ENCODE measurements at regions not wholly inside any gene's neighbourhood (a gene's known extent, or its start where the extent isn't known, plus 50 kb on each side); places are given as distances from the start of the nearest gene placed in this dataset.

DNA sequence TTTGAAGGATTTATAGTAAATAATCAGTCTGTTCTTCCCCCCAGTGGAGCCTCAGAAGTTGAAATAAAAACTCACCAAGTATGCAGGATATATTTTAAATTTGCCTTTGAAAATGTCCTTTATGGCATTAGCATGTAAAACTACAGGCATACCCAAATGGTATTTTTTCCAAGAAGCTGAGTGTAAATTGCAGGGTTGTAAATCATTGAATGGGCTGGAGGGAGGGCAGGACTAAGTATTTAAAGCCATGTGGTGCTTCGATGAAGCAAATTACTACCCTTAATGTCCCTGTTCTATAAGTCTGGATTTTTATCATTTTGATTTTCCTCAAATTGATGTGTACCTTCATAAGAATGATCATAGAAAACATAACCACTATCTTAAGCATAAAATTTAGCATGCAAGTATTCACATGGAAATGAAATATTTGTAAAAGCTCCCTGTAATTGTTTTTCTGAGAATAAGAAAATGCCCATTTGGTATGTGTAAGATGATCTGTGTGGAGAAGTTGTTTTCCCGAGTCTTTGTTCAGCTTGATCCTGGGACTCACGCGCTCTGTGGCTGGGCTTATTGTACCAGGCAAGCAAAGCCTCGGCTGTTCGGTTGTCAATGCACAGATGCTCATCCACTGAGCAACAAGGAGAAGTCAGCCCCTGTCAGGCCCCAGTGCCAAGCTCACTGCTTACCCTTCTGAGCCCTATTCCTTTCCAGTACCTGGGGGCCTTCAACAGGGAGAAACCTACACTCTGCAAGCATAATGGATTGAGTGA lies 66.7 kb downstream of the CD164 start:
- no peak for DNase-seq (ENCODE audit: low read depth in 2 of 2, low spot score in 1 of 2)

- DNase-seq (ENCODE audit: low read depth in 2 of 2, low spot score in 1 of 2): no peak
Measured at GRCh38 chr6:109314313-109314712, 68.0 kb downstream of the CD164 start.

- no peak for DNase-seq (ENCODE audit: low read depth in 2 of 2, low spot score in 1 of 2)
Measured at GRCh38 chr6:109313139-109313538, 69.1 kb downstream of the CD164 start.

GRCh38 chr6:109311471-109311870 lies 70.8 kb downstream of the CD164 start:
- DNase-seq (ENCODE audit: low read depth in 2 of 2, low spot score in 1 of 2): no peak

DNA sequence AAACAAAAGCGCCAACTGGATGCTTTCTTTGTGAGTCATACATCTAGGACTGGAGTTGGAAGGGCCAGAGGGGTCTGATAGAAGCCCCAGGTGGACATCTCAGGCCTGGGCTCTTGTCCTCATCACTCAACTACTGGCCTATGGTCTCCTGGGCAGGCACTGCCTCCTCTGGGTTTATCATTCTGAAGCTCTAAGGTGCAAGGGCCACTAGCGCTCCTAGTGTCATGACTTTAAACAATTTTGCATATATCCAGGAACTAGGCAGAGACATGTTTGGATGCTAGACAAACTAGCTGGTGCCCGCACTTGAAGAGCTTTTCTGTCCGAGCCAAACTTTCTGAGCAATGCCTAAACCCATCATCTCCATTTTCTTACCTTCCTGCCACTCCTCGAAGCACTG lies 72.3 kb downstream of the CD164 start:
- no peak for DNase-seq (ENCODE audit: low read depth in 2 of 2, low spot score in 1 of 2)

- peak in 1 of 2 donors; percentile 3 for DNase-seq (ENCODE audit: low read depth in 2 of 2, low spot score in 1 of 2)
Measured at GRCh38 chr6:109308018-109308492, 74.2 kb downstream of the CD164 start.

GRCh38 chr6:109306733-109307132 lies 75.5 kb downstream of the CD164 start:
- DNase-seq (ENCODE audit: low read depth in 2 of 2, low spot score in 1 of 2): no peak

DNA sequence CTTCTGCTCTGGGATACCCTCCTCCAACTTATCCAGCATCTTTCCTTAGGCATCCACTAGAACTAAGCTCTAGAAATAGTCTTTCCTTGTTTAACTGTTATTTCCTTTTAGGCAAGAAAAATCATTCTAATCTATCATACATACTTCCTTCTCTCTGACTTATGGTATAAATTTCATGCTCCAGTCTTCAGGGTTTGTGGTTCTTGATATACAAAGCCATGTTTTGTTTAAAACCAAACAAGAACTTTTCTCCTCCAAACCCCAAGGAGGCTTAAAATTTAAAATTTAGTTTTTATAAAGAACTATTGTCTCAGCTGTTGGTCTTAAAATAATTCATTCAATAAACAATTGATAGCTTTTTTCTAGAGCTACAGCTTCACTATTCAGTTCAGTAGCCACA lies 77.2 kb downstream of the CD164 start:
- DNase-seq (ENCODE audit: low read depth in 2 of 2, low spot score in 1 of 2): no peak

DNA sequence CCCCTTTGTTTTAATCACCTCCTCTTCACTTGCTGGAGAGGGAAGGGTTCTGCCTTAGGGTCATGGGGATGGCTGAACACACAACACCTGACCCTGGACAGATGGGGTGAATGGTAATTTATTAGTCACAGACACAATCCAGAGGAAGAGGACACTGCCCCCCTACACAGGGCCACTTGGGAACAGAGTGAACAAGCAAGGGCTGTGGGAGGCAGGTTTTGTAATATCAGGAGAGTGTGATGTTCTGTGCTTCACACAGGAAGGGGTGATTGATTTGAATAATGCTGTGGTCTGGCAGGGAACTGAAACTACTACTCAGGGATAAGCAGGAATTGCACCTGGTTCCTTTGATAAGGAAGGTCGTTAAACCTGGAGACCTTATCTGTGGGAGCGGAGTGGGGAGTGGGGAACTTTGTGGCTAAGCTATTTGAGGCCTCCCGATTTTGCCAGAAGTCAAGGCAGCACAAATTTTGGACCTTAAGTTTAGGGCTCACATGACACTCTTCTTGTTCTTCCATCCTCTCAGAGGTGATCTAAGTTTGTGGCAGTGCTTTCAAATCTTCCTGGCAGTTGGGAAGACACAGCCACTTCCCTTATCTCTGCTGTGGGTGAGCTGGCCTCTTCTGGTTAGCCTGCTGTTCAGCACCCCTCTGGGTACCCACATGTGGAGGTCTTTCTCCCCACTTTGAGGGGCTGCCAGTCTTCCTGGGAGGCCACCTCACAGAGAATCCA lies 77.8 kb downstream of the CD164 start:
- DNase-seq (ENCODE audit: low read depth in 2 of 2, low spot score in 1 of 2): no peak

GRCh38 chr6:109303640-109304283 lies 78.5 kb downstream of the CD164 start:
- no peak for DNase-seq (ENCODE audit: low read depth in 2 of 2, low spot score in 1 of 2)

DNA sequence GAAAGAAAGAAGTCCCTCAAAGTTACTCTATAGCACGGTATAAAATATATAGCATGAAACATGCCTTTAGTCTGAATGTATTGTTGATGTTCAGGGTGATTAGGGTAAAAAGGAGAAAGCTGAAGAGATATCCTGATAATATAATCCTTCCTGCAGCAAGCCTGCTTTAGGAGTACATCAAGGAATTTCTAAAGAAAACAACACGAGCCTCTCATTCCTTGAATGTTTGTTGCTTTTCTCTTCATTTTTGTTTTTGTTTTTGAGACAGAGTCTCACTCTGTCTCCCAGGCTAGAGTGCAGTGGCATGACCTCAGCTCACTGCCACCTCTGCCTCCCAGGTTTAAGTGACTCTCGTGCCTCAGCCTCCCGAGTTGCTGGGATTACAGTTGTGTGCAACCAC lies 79.1 kb downstream of the CD164 start:
- DNase-seq (ENCODE audit: low read depth in 2 of 2, low spot score in 1 of 2): no peak

- no peak for DNase-seq (ENCODE audit: low read depth in 2 of 2, low spot score in 1 of 2)
Measured at GRCh38 chr6:109302176-109302575, 80.1 kb downstream of the CD164 start.

DNA sequence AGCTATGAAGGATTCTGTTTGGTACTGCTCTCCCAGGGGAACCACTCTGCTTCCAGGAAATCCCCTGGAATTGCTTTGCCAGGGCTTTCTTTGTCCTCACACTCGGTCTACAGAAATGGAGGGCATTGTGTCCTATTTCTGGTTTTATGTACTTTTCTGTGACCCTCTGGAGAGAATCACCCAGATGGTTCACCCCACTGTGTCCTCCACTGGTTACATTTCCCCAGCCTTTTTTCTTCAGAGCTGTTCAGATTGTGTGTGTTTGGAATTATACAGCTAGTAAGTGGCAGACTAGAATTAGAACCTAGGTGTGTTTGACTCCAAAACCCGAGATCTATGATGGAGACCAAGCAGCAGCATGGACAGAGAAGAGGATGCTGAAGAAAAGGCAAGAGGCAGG lies 80.8 kb downstream of the CD164 start:
- DNase-seq (ENCODE audit: low read depth in 2 of 2, low spot score in 1 of 2): no peak

DNA sequence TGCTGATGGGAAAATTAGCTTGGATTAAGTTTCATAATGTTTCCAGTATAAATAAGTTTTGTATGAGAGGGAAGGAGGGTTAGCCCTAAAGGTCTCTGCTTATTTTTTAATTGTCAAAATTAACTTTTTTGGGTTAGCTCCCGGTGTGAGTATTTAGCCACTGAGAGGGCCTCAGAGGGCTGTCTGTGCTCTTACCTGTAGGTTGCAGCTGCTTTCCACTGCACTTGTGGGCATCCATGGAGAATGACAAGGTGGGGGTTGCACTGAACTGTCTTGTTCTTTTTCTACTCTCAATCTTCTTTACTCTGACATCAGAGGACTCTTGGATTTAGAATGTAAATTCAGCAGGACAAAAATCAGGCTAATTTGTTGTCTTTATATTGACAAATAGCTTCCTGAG lies 81.4 kb downstream of the CD164 start:
- no peak for DNase-seq (ENCODE audit: low read depth in 2 of 2, low spot score in 1 of 2)

DNA sequence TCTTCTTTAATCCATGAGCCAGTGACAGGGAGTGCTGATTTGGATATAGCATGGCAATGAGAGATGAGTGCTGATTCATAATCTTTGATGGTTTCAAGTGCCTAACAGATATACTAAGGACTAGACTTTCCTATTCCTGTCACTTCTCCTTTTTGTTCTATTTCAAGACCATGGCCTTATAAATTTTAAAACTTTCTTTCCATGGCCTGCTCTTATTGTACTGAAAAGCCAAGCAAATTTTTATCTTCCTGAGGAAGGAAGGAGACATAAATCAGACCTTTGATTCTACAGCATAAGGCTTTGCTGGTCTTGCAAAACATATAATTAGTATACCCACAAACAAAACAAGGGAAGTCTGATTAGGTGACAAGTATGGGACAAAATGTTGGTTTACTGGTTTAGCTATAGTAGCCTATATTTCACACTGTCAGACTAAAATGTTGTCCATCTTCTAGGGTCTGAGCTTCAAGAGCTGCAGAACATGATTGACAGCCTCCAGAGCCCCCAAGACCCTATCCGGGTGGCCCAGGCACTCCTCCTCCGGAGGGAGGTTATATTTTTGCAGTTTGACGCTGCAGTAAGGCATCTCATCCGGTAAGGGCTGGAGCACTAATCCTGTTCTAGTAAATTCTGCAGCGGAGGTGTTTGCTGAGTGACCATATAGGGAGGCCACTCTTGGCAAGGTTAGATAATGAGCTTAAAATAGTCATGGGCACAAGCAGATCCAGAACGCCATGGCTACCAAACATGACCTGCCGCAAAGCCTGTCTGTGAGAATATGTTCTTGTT lies 82.3 kb downstream of the CD164 start:
- DNase-seq (ENCODE audit: low read depth in 2 of 2, low spot score in 1 of 2): no peak

- no peak for DNase-seq (ENCODE audit: low read depth in 2 of 2, low spot score in 1 of 2)
Measured at GRCh38 chr6:109299265-109299607, 83.0 kb downstream of the CD164 start.

- no peak for DNase-seq (ENCODE audit: low read depth in 2 of 2, low spot score in 1 of 2)
Measured at GRCh38 chr6:109298605-109299264, 83.5 kb downstream of the CD164 start.

DNA sequence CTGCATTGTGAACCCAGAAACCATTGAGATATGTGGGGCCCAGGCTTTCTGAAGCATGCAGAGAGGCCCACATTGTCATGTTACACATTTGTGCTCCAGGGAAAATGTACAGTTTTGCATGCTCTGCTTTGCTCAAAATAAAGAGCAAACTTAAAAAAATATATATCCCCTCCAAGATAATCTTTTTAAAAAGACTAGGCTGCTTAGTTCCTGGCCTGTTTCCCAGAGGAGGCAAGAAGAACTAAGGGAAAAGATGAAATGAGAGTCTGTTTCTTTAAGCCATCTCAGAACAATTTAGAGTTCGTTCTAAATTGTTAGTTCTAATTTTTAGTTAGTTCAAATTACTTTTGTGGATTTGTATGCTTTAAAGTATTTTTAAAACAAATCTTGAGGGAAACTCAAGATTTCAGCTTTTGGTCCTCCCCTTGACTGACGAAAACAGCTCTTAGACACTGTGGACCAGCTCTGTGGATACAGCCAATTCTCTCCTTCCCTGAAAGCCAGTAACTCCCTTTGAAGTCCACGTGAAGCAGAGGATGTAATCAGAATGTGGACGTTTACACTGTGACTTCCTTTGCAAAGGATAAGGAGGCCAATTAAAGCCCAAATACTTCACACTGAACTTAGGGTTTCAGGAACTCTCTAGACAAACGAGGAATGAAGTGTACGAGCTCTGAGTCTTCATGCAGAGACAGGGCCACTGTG lies 84.7 kb downstream of the CD164 start:
- DNase-seq (ENCODE audit: low read depth in 2 of 2, low spot score in 1 of 2): no peak

GRCh38 chr6:109296971-109297372 lies 85.3 kb downstream of the CD164 start:
- no peak for DNase-seq (ENCODE audit: low read depth in 2 of 2, low spot score in 1 of 2)

- DNase-seq (ENCODE audit: low read depth in 2 of 2, low spot score in 1 of 2): no peak
Measured at GRCh38 chr6:109296452-109296851, 85.8 kb downstream of the CD164 start.
